NCI-H187 (cell line): ENCODE measurements at regions not wholly inside any gene's neighbourhood (a gene's known extent, or its start where the extent isn't known, plus 50 kb on each side); places are given as distances from the start of the nearest gene placed in this dataset.

Experiments
- DNase-seq, 2 experiments: peaks; one replicate each; lab custom pipeline; 2025; lab: John Stamatoyannopoulos, UW

DNA sequence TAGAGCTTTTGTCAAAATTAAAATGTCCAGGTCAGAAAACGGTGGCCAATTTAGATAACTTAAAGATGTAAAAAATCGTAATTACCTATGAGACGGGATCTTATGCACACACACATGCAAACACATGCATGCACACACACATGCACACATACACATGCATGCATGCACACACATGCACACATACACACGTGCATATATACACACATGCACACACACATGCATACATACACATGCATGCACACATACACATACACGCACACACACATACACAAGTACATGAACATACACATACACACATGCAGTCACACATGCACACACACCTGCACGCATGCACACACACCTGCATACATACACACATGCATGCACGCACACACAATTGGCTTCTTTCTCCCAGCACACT is 362.0 kb downstream of the IRX1 start:
- no peak for DNase-seq

DNA sequence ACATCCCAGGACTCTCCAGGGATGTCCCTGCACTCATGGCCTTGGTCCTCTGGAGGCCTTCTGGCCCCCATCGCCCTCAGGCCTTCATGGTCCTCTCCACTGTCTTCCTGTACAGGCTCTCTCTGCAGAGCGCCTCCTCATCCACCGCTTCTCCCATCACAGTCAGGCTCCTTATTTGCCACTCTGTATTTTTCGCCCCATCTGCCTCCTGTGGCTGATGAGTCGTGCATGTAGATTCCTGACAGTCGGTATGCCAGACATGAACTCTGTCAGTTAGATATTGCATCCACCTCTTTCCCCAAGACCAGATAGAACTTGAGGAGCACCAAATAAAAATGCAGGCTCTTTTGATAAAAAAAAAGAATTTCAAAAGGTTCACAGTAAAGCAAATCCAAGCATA is 362.8 kb downstream of the IRX1 start:
- no peak for DNase-seq

- no peak for DNase-seq
Observed at GRCh38 chr5:3962113-3962512, 366.5 kb downstream of the IRX1 start.

GRCh38 chr5:3963652-3964051 is 368.0 kb downstream of the IRX1 start:
- no peak for DNase-seq

- DNase-seq = no peak
Observed at GRCh38 chr5:3980156-3980555, 384.5 kb downstream of the IRX1 start.

- DNase-seq = no peak
Observed at GRCh38 chr5:3987867-3988266, 392.2 kb downstream of the IRX1 start.

DNA sequence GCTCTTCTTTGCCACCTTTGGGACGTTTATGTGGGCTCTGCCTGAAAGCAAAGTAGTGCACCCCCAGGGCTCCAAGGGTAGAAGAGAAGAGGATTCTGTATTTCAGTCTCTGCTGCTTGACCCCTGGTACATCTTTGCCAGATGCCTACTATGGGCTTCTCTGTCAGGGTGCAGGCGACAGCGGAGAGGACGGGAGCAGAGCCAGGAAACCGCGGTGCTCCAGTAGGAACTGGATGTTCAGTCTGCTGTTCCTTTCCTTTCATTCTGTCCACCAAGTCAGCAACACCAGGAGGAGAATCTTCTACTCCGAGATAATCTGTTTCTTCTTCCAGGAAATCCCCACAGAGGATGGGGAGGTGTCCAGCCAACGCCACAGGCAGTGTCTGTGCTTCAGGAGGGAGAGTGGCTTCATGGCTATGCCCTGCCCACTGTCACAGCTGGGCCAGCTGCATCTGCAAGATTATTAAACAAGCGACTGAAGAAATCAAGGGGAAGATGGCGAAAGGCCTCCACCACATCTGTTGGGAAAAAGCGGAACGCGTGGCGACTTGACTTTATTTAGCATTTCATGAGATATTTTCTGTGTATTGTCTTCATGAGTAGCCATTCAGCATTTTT is 398.3 kb downstream of the IRX1 start:
- DNase-seq = no peak

GRCh38 chr5:3994628-3995027 is 399.0 kb downstream of the IRX1 start:
- no peak for DNase-seq

DNA sequence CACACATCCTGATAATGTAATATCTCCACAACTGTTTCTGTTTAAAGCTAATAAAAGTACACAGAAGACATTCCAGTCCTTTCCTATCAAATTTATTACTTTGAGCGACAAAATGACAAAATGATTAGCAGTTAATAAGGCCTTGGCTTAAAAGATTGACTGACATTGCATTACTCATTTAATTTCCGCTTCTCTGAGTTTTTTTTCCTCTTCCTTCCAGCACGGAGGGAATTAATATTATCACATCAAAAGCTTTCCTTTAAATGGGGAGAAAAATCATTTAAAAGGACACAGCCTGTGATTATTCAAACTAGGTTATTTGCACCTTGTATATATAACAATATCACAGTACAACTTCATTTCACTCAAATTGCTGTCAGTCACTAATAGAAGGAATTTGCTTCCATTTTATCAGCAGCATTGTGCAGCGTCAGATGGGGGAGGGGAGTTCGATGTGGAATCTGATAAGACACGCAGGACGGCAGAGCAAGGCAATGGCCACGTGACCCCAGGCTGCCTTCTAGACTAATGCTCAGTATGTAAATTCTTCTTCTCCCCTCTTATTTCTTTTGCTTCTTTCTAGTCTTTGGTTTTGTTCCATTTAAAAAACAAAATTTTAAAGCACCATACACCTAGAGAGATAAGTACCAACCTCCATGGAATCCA is 400.5 kb downstream of the IRX1 start:
- DNase-seq = no peak

GRCh38 chr5:3996707-3997336 is 401.2 kb downstream of the IRX1 start:
- no peak for DNase-seq

- DNase-seq = no peak
Observed at GRCh38 chr5:3997670-3998069, 402.0 kb downstream of the IRX1 start.

DNA sequence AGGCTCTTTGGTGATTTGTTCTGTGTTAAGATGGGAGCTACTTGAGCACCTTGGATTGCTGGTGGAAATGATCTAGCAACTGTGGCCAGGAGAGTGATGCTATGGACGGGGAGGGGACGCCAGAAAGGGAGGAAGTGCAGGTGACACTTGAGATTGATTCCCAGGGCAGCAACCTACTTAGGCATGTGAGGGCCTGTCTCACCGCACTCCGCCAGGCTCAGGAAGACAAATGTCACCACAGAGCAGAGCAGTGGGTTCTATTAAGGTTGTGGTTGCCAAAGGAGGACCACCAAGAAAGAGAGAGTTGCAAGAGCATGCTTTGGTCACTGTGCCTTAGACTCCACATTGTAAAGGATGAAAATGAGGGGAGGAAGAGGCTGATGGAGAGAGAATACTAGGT is 404.3 kb downstream of the IRX1 start:
- DNase-seq = peak; percentile 68 to 69

DNA sequence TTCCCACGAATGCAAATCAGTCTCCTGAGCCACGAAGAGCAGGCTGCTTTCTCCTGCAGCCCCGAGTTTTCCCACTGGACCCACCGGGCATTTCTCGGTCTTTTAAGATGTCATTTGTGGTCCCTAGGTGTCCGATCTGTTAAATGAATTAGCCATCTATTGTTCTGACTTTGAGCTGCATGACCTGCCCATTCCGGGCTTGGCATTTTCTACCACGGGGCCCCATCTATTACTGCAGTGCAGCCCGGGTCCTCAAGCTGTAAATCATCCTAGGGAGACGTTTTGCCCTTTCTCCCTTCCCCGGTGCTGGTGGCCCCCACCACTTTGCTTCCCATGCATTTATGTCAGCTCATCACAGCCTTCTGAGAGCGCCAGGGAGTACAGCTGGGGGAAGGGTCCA is 405.4 kb downstream of the IRX1 start:
- no peak for DNase-seq

- no peak for DNase-seq
Observed at GRCh38 chr5:4001758-4002533, 406.3 kb downstream of the IRX1 start.

GRCh38 chr5:4005335-4005734 is 409.7 kb downstream of the IRX1 start:
- DNase-seq = no peak

- no peak for DNase-seq
Observed at GRCh38 chr5:4007001-4007400, 411.4 kb downstream of the IRX1 start.

GRCh38 chr5:4011943-4012342 is 416.3 kb downstream of the IRX1 start:
- no peak for DNase-seq

- DNase-seq = no peak
Observed at GRCh38 chr5:4013106-4013898, 417.7 kb downstream of the IRX1 start.

DNA sequence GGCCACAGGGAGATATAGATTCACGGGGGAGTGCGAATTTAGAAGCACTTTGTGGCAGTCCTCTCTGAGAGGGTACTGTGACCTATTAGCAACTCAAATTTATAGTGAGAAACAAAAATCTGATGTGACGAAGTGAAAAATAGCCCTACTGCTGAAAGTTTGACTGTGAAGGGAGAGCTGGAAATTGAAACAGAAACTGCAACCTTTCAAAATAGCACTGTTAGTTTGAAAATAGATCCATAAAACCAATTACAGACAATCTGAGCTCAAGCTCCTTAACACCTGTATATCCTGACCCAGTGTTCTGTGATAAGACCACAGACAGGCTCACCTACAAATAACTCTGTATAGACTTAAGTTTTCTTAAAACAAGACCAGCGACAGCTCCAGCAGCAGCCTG is 420.1 kb downstream of the IRX1 start:
- no peak for DNase-seq

DNA sequence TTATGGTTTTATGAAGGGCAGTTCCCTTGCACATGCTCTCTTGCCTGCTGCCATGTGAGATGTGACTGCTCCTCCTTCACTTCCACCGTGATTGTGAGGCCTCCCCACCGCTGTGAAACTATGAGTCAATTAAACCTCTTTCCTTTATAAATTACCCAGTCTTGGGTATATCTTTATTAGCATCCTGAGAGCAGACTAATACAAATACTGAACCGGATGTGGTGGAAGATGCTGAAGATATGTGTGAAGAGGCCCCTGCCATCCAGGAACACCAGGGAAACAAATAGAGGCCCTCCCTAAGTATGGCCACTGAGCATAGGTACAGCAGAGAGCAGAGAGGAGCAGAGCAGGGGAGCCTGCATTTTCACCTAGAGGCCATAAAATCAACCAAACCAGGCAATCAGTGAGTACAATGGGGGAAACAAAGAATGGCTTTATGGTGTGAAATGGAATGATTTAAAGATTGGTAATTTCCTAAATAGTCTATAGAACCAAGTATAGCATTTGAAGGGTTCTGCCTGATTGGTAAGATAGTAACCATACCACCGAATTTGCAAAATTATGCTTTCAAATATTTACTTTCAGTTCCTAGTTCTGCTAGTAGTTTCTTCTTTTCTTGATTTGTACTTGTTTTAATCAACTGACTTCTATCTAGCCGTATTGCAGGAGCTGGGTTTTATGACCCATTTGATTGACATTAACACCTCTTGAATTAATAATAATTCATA is 421.6 kb downstream of the IRX1 start:
- DNase-seq = no peak

GRCh38 chr5:4018007-4018406 is 422.4 kb downstream of the IRX1 start:
- no peak for DNase-seq
